GM18873 (cell line): ENCODE measurements at regions not wholly inside any gene's neighbourhood (a gene's known extent, or its start where the extent isn't known, plus 50 kb on each side); places are given as distances from the start of the nearest gene placed in this dataset.

Source experiments
- ATAC-seq: cut with Tn5 transposase; IDR thresholded peaks from one replicate; pipeline ENCODE4 v1.9.1; 2021; ENCODE audit warnings: mild to moderate bottlenecking, moderate library complexity, moderate number of reproducible peaks; ENCODE audit not compliant: unreplicated experiment, low FRiP score

- no peak for ATAC-seq
Observed at GRCh38 chr6:23329086-23329485, 759.7 kb downstream of the HDGFL1 start.

- ATAC-seq = no peak
Observed at GRCh38 chr6:23330632-23331031, 761.3 kb downstream of the HDGFL1 start.

GRCh38 chr6:23334360-23334759 lies 765.0 kb downstream of the HDGFL1 start:
- ATAC-seq = no peak

- ATAC-seq = no peak
Observed at GRCh38 chr6:23335894-23336293, 766.5 kb downstream of the HDGFL1 start.

- no peak for ATAC-seq
Observed at GRCh38 chr6:23339268-23339667, 769.9 kb downstream of the HDGFL1 start.

- no peak for ATAC-seq
Observed at GRCh38 chr6:23340271-23340670, 770.9 kb downstream of the HDGFL1 start.

- ATAC-seq = no peak
Observed at GRCh38 chr6:23343610-23344306, 774.4 kb downstream of the HDGFL1 start.

GRCh38 chr6:23348185-23348584 lies 777.8 kb upstream of the NRSN1 start:
- no peak for ATAC-seq

- no peak for ATAC-seq
Observed at GRCh38 chr6:23349521-23350147, 776.4 kb upstream of the NRSN1 start.

- ATAC-seq = no peak
Observed at GRCh38 chr6:23350752-23351453, 775.1 kb upstream of the NRSN1 start.

GRCh38 chr6:23354004-23354403 lies 772.0 kb upstream of the NRSN1 start:
- ATAC-seq = no peak

- no peak for ATAC-seq
Observed at GRCh38 chr6:23357185-23357766, 768.7 kb upstream of the NRSN1 start.

- ATAC-seq = no peak
Observed at GRCh38 chr6:23365732-23366131, 760.3 kb upstream of the NRSN1 start.

GRCh38 chr6:23367311-23367710 lies 758.7 kb upstream of the NRSN1 start:
- no peak for ATAC-seq

- ATAC-seq = no peak
Observed at GRCh38 chr6:23368557-23368956, 757.5 kb upstream of the NRSN1 start.

- ATAC-seq = no peak
Observed at GRCh38 chr6:23370051-23370450, 756.0 kb upstream of the NRSN1 start.

- ATAC-seq = no peak
Observed at GRCh38 chr6:23371132-23371915, 754.7 kb upstream of the NRSN1 start.

GRCh38 chr6:23377830-23378229 lies 748.2 kb upstream of the NRSN1 start:
- no peak for ATAC-seq

GRCh38 chr6:23380465-23380864 lies 745.5 kb upstream of the NRSN1 start:
- ATAC-seq = no peak

- ATAC-seq = no peak
Observed at GRCh38 chr6:23388086-23388783, 737.8 kb upstream of the NRSN1 start.
